ENCODE measurements at regions not wholly inside any gene's neighbourhood (a gene's known extent, or its start where the extent isn't known, plus 50 kb on each side); places are given as distances from the start of the nearest gene placed in this dataset.

- Histone ChIP-seq H3K9me1 (ENCODE audit: control insufficient read depth, extremely low read depth, insufficient read depth, low read length) (no peaks in the 10 kb centered on the region), H3K9me3 (ENCODE audit: control insufficient read depth, low read depth, low read length) (no peaks in the 10 kb centered on the region), H3K27ac (ENCODE audit: control insufficient read depth, insufficient read depth, low read length) (no peak overlapping the region), H3K27me3 (ENCODE audit: control insufficient read depth, extremely low read depth, insufficient read depth, low read length) (no peaks in the 10 kb centered on the region), H3K4me2 (ENCODE audit: control insufficient read depth, extremely low read depth, insufficient read depth, low read depth, low read length) (no peak overlapping the region), H3K79me2 (ENCODE audit: control insufficient read depth, insufficient read depth, low read length) (no peaks in the 10 kb centered on the region), H3K4me3 (ENCODE audit: control insufficient read depth in 2 of 3, extremely low read depth in 1 of 3, insufficient read depth in 2 of 3, low read depth in 1 of 3, low read length in 3 of 3) (no peak overlapping the region), H3K9ac (ENCODE audit: control insufficient read depth, extremely low read depth, insufficient read depth, low read length) (no peak overlapping the region), H3K4me1 (ENCODE audit: control insufficient read depth, extremely low read depth, insufficient read depth, low read length) (no peaks in the 10 kb centered on the region), H4K20me1 (ENCODE audit: control insufficient read depth, extremely low read depth, insufficient read depth, low read length) (no peaks in the 10 kb centered on the region), H3K36me3 (ENCODE audit: control insufficient read depth in 2 of 2, extremely low read depth in 1 of 2, insufficient read depth in 2 of 2, low read length in 2 of 2) (no peaks in the 10 kb centered on the region), H2AFZ (ENCODE audit: control insufficient read depth, low read length) (no peak overlapping the region)
- peak; percentile 75 for FAIRE-seq
- no peak for TF ChIP-seq EZH2 (IDR thresholded peaks at IDR 0.05; ENCODE audit: low read length)
- TF ChIP-seq CTCF (optimal IDR thresholded peaks at IDR 0.05 in 1 of 3, IDR thresholded peaks at IDR 0.05 in 1 of 3, conservative IDR thresholded peaks at IDR 0.05 in 1 of 3; ENCODE audit: extremely low read depth in 1 of 3, insufficient read depth in 2 of 3, low read length in 3 of 3): no peak
- dilution Hi-C loops (cut with MboI; ENCODE audit: extremely low pct_ligation_motif_present, low sequenced_read_pairs): no loop called here
- DNase-seq (ENCODE audit: low read depth, low spot score): no peak
Observed at GRCh38 chr9:13845460-13845859, 468.5 kb downstream of the NFIB start.

GRCh38 chr9:13841746-13842462 lies 472.0 kb downstream of the NFIB start:
- Histone ChIP-seq H3K9ac (ENCODE audit: control insufficient read depth, extremely low read depth, insufficient read depth, low read length) (no peak overlapping the region), H3K4me2 (ENCODE audit: control insufficient read depth, extremely low read depth, insufficient read depth, low read depth, low read length) (peak overlapping the region; percentile 32), H3K36me3 (ENCODE audit: control insufficient read depth in 2 of 2, extremely low read depth in 1 of 2, insufficient read depth in 2 of 2, low read length in 2 of 2) (no peaks in the 10 kb centered on the region), H3K27ac (ENCODE audit: control insufficient read depth, insufficient read depth, low read length) (no peak overlapping the region), H3K9me3 (ENCODE audit: control insufficient read depth, low read depth, low read length) (no peaks in the 10 kb centered on the region), H3K79me2 (ENCODE audit: control insufficient read depth, insufficient read depth, low read length) (no peaks in the 10 kb centered on the region), H3K4me3 (ENCODE audit: control insufficient read depth in 2 of 3, extremely low read depth in 1 of 3, insufficient read depth in 2 of 3, low read depth in 1 of 3, low read length in 3 of 3) (no peak overlapping the region), H3K4me1 (ENCODE audit: control insufficient read depth, extremely low read depth, insufficient read depth, low read length) (no peaks in the 10 kb centered on the region), H4K20me1 (ENCODE audit: control insufficient read depth, extremely low read depth, insufficient read depth, low read length) (no peaks in the 10 kb centered on the region), H3K27me3 (ENCODE audit: control insufficient read depth, extremely low read depth, insufficient read depth, low read length) (no peaks in the 10 kb centered on the region), H3K9me1 (ENCODE audit: control insufficient read depth, extremely low read depth, insufficient read depth, low read length) (no peaks in the 10 kb centered on the region), H2AFZ (ENCODE audit: control insufficient read depth, low read length) (peak overlapping the region; percentile 61)
- peak; percentile 61 for FAIRE-seq
- TF ChIP-seq EZH2 (IDR thresholded peaks at IDR 0.05; ENCODE audit: low read length): no peak
- TF ChIP-seq CTCF (optimal IDR thresholded peaks at IDR 0.05 in 1 of 3, IDR thresholded peaks at IDR 0.05 in 1 of 3, conservative IDR thresholded peaks at IDR 0.05 in 1 of 3; ENCODE audit: extremely low read depth in 1 of 3, insufficient read depth in 2 of 3, low read length in 3 of 3): no peak
- DNase-seq (ENCODE audit: low read depth, low spot score): no peak
- dilution Hi-C loops (cut with MboI; ENCODE audit: extremely low pct_ligation_motif_present, low sequenced_read_pairs): no loop called here

Data from keratinocyte (primary cell).